ENCODE measurements at regions not wholly inside any gene's neighbourhood (a gene's known extent, or its start where the extent isn't known, plus 50 kb on each side); places are given as distances from the start of the nearest gene placed in this dataset.

DNA sequence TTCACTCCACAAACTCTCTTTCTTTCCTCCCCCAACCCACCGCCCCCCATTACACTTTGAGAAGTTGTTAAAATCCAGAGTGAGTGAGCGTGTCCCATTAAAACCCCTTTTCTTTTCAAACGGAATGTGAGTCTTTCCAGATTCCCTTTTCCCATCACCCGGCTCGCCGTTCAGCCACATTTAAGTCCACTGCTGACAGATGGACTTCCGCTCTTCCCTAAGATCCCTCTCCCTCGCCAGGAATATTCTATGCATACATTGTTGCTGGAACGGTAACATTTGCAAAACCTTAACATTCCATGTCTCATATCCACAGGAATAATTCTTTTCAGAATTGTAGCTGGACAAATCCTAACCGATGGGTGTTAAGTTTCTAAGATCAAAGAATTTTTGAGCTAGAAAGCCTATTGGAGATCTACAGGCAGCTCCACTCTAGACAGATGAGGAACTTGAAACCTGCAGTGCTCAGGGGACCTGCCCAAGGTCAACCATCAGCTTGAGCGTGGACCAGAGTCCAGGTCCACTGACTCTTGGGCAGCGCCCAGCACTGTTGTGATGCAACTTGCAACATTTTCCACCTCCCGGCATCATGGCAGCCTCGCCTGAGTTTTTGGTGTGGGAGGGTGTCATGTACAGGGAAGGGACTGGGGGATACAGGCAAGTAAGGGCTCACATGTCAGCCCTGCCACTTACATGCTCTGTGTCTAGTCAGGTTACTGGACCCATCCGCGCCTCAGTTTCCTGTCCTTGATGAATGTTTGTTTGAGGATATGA is 500.1 kb downstream of the CCDC171 start:
- TF ChIP-seq, protein P1, sequence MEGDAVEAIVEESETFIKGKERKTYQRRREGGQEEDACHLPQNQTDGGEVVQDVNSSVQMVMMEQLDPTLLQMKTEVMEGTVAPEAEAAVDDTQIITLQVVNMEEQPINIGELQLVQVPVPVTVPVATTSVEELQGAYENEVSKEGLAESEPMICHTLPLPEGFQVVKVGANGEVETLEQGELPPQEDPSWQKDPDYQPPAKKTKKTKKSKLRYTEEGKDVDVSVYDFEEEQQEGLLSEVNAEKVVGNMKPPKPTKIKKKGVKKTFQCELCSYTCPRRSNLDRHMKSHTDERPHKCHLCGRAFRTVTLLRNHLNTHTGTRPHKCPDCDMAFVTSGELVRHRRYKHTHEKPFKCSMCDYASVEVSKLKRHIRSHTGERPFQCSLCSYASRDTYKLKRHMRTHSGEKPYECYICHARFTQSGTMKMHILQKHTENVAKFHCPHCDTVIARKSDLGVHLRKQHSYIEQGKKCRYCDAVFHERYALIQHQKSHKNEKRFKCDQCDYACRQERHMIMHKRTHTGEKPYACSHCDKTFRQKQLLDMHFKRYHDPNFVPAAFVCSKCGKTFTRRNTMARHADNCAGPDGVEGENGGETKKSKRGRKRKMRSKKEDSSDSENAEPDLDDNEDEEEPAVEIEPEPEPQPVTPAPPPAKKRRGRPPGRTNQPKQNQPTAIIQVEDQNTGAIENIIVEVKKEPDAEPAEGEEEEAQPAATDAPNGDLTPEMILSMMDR (IDR thresholded peaks at IDR 0.05; ENCODE audit: borderline replicate concordance, insufficient read depth, low read depth, low read length), result no peak
- H3K4me3 ChIP-seq (ENCODE audit: low read depth, low read length), result no peak overlapping the region

- TF ChIP-seq, protein P1 (IDR thresholded peaks at IDR 0.05; ENCODE audit: borderline replicate concordance, insufficient read depth, low read depth, low read length), result no peak
- H3K4me3 ChIP-seq (ENCODE audit: low read depth, low read length), result no peak overlapping the region
Observed at GRCh38 chr9:16057541-16057940, 504.7 kb downstream of the CCDC171 start.

GRCh38 chr9:16058131-16058549 is 505.3 kb downstream of the CCDC171 start:
- no peak overlapping the region for H3K4me3 ChIP-seq (ENCODE audit: low read depth, low read length)
- TF ChIP-seq, protein P1 (IDR thresholded peaks at IDR 0.05; ENCODE audit: borderline replicate concordance, insufficient read depth, low read depth, low read length), result no peak

DNA sequence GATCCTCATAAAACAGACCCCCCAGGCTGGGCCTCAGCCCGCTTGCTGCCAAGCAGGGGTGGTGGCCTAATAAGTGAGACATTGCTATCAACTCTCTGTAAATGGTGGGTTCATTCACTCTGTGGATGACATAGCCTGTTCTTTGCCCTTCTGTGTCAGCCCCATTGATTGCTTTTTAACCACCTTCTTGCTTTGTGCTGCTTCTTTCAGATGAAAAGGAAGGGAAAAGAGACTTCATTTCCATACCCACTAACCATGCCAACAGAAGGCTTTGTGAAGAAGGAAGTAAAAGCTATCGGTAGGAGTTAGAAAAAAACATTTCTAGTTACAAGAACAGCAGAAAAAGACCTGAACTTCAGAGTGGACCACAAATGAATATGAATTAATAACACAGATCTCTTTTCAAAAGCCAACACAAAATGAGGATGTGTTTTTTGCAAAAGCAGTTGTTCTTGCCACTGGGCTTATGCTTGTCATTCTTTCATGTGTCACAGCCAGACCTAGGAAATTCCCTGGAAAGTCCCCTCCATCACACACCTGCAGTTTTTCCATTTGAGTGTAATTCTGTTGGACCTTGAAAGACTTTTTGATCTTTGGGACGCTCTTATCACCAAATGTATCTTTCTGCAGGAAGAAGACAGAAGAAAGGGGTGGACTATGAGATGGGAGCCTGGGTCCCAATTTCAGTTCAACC is 507.7 kb downstream of the CCDC171 start:
- H3K4me3 ChIP-seq (ENCODE audit: low read depth, low read length), result no peak overlapping the region
- TF ChIP-seq, protein P1 (IDR thresholded peaks at IDR 0.05; ENCODE audit: borderline replicate concordance, insufficient read depth, low read depth, low read length), result no peak

- no peak overlapping the region for H3K4me3 ChIP-seq (ENCODE audit: low read depth, low read length)
- TF ChIP-seq, protein P1 (IDR thresholded peaks at IDR 0.05; ENCODE audit: borderline replicate concordance, insufficient read depth, low read depth, low read length), result no peak
Observed at GRCh38 chr9:16062542-16063240, 509.8 kb downstream of the CCDC171 start.

DNA sequence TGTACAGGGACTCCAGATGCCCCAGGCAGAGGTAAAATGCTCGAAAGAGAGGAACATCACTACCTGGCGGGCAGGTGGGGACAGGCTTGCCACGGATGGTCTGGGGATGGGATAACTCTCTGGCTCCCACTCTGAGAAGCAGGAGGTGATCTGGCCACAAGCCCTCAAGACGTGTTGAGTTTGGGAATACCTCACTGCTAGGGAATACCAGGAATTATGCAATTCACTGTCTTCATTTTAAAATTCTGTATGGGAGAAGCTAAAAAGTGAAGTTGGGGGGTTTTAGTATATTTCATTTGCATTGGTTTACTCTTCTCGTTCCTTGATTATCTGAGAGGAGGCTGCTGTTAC is 510.4 kb downstream of the CCDC171 start:
- TF ChIP-seq, protein P1 (IDR thresholded peaks at IDR 0.05; ENCODE audit: borderline replicate concordance, insufficient read depth, low read depth, low read length), result no peak
- H3K4me3 ChIP-seq (ENCODE audit: low read depth, low read length), result no peak overlapping the region

Measured in GM12875 (cell line).